ENCODE measurements at regions not wholly inside any gene's neighbourhood (a gene's known extent, or its start where the extent isn't known, plus 50 kb on each side); places are given as distances from the start of the nearest gene placed in this dataset.
"Not testable (repeated sequence)": the region's sequence is repeated elsewhere in the genome, so short reads cannot be mapped to it uniquely, and the experiment has no call there.

DNA sequence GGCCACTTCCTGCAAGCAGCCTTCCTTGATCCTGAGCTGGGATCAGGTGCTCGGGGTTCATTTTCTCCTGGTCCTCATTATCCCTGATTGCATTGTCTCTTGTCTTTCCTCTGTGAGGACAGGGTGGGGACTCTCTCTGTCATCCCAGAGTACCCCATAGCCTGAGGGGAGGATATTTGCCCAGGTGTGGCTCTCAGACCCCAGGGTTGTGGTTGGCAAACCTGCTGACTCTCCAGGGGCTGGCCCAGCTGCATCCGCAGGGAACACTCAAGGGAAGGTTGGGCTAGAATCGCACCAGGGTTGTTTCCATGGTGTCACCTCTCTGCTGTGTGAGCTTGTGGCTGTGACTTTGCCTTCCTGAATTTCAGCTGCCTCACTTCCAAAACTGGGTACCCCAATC is 276.8 kb upstream of the C1orf174 start:
- Histone ChIP-seq H3K4me3 (ENCODE audit: low read depth, low read length) (no peak overlapping the region), H3K4me1 (ENCODE audit: control insufficient read depth, insufficient read depth, low read length) (peaks cover 7% of the 10 kb centered on the region), H3K27me3 (ENCODE audit: control insufficient read depth, insufficient read depth, low read length) (0 out of 2 replicates have a peak, but pooled peaks cover 3% of the 10 kb centered on the region), H3K9me3 (ENCODE audit: control insufficient read depth, insufficient read depth, low read depth, low read length) (no peaks in the 10 kb centered on the region), H3K9ac (ENCODE audit: low read length) (no peak overlapping the region), H3K27ac (ENCODE audit: low read depth, low read length) (no peak overlapping the region), H3K36me3 (ENCODE audit: control insufficient read depth, insufficient read depth, low read length) (no peaks in the 10 kb centered on the region)

DNA sequence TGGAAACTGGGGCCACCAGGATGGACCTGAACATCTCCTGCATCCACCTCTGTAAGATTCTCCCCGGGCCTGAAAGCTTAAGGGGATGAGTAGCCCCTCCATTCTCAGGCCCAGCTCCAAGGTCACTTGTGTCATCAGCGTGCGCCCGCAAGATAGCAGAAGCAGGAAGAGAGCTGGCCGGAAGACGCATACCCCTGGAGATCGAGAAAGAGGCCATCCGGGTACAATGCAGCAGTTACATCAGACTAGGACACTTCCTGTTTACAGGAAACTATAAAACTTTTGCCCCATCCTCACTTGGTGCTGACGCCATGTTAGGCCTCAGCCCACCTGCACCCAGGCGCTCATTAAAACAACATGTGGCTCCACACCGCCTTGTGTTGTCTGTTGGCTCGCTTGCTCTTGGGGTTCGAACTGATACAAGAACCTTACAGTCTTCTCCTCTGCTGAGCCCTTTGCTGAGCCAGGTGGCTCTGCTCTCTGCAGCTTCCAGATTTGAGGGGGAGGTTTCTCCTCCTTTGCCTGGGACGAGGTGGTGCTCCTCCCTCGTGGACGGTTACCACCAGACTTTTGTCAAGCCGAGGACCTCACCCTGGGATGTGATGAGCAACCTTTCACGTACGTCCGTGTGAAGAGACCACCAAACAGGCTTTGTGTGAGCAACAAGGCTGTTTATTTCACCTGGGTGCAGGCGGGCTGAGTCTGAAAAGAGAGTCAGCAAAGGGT is 277.5 kb upstream of the C1orf174 start:
- Histone ChIP-seq H3K27me3 (ENCODE audit: control insufficient read depth, insufficient read depth, low read length) (no peaks in the 10 kb centered on the region), H3K9ac (ENCODE audit: low read length) (no peak overlapping the region), H3K4me1 (ENCODE audit: control insufficient read depth, insufficient read depth, low read length) (no peaks in the 10 kb centered on the region; the same call in 1 of the 2 replicates), H3K27ac (ENCODE audit: low read depth, low read length) (no peak overlapping the region), H3K36me3 (ENCODE audit: control insufficient read depth, insufficient read depth, low read length) (no peaks in the 10 kb centered on the region), H3K9me3 (ENCODE audit: control insufficient read depth, insufficient read depth, low read depth, low read length) (no peaks in the 10 kb centered on the region), H3K4me3 (ENCODE audit: low read depth, low read length) (no peak overlapping the region)

GRCh38 chr1:4178501-4179113 is 278.5 kb upstream of the C1orf174 start:
- Histone ChIP-seq H3K4me3 (ENCODE audit: low read depth, low read length) (no peak overlapping the region), H3K27me3 (ENCODE audit: control insufficient read depth, insufficient read depth, low read length) (no peaks in the 10 kb centered on the region), H3K9me3 (ENCODE audit: control insufficient read depth, insufficient read depth, low read depth, low read length) (no peaks in the 10 kb centered on the region), H3K4me1 (ENCODE audit: control insufficient read depth, insufficient read depth, low read length) (no peaks in the 10 kb centered on the region; the same call in 1 of the 2 replicates), H3K36me3 (ENCODE audit: control insufficient read depth, insufficient read depth, low read length) (no peaks in the 10 kb centered on the region), H3K27ac (ENCODE audit: low read depth, low read length) (no peak overlapping the region), H3K9ac (ENCODE audit: low read length) (no peak overlapping the region)

- Histone ChIP-seq H3K27me3 (ENCODE audit: control insufficient read depth, insufficient read depth, low read length) (no peaks in the 10 kb centered on the region), H3K4me3 (ENCODE audit: low read depth, low read length) (no peak overlapping the region), H3K27ac (ENCODE audit: low read depth, low read length) (no peak overlapping the region), H3K9me3 (ENCODE audit: control insufficient read depth, insufficient read depth, low read depth, low read length) (no peaks in the 10 kb centered on the region), H3K4me1 (ENCODE audit: control insufficient read depth, insufficient read depth, low read length) (no peaks in the 10 kb centered on the region), H3K9ac (ENCODE audit: low read length) (no peak overlapping the region), H3K36me3 (ENCODE audit: control insufficient read depth, insufficient read depth, low read length) (no peaks in the 10 kb centered on the region)
Measured at GRCh38 chr1:4179914-4180735, 280.1 kb upstream of the C1orf174 start.

DNA sequence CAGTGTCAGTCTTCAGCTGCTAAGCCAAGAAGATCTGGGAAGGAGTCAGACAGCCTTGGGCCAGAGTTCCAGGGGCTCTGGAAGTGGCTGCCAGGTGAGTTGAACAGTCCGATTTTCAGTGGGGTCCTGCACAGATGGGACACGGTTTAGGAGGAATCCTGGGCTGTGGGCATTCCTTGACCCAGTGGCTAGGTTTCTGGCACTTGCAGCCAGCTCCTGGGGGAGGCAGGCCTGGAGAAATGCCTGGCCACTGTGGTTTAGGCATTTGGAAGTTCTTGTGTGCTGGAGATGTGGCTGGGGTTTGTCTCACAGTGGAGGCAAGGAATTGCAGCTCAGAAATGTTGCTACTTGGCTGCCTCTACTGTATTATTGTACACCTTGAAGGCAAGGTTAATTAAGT is 286.4 kb upstream of the C1orf174 start:
- not testable (repeated sequence) for H3K4me3 ChIP-seq (ENCODE audit: low read depth, low read length); H3K27me3 ChIP-seq (ENCODE audit: control insufficient read depth, insufficient read depth, low read length); H3K4me1 ChIP-seq (ENCODE audit: control insufficient read depth, insufficient read depth, low read length); H3K27ac ChIP-seq (ENCODE audit: low read depth, low read length); H3K36me3 ChIP-seq (ENCODE audit: control insufficient read depth, insufficient read depth, low read length); H3K9me3 ChIP-seq (ENCODE audit: control insufficient read depth, insufficient read depth, low read depth, low read length); H3K9ac ChIP-seq (ENCODE audit: low read length)

DNA sequence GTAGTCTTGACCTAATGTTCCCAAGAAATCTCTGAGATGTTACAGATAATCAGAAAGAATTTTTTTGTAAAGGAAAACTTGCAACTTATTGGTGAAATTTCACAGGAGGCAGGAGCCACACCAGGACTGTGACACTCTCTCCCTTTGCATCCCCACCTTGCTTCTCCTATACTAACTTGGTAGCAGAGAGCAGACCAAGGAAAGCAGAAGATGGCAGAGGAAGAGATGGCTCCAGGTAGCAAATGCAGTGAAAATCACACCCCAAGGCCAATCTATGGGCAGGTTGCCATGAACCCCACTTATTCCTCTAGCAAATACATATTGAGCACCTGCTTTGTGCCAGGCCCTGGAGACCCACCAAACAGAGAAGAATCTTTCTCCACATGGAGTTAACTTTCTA is 303.4 kb upstream of the C1orf174 start:
- peaks cover 43% of the 10 kb centered on the region for H3K9me3 ChIP-seq (ENCODE audit: control insufficient read depth, insufficient read depth, low read depth, low read length)

GRCh38 chr1:4207183-4207582 is 307.1 kb upstream of the C1orf174 start:
- Histone ChIP-seq H3K4me3 (ENCODE audit: low read depth, low read length) (no peak overlapping the region), H3K4me1 (ENCODE audit: control insufficient read depth, insufficient read depth, low read length) (no peaks in the 10 kb centered on the region), H3K9ac (ENCODE audit: low read length) (no peak overlapping the region), H3K27ac (ENCODE audit: low read depth, low read length) (no peak overlapping the region), H3K27me3 (ENCODE audit: control insufficient read depth, insufficient read depth, low read length) (no peaks in the 10 kb centered on the region), H3K36me3 (ENCODE audit: control insufficient read depth, insufficient read depth, low read length) (no peaks in the 10 kb centered on the region), H3K9me3 (ENCODE audit: control insufficient read depth, insufficient read depth, low read depth, low read length) (peaks cover 40% of the 10 kb centered on the region)

More for the DNA sequence above, 303.4 kb upstream of the C1orf174 start:
- no peaks in the 10 kb centered on the region for H3K36me3 ChIP-seq (ENCODE audit: control insufficient read depth, insufficient read depth, low read length)
- H3K27me3 ChIP-seq (ENCODE audit: control insufficient read depth, insufficient read depth, low read length): no peaks in the 10 kb centered on the region
- H3K27ac ChIP-seq (ENCODE audit: low read depth, low read length): no peak overlapping the region
- H3K9ac ChIP-seq (ENCODE audit: low read length): no peak overlapping the region
- H3K4me1 ChIP-seq (ENCODE audit: control insufficient read depth, insufficient read depth, low read length): no peaks in the 10 kb centered on the region
- H3K4me3 ChIP-seq (ENCODE audit: low read depth, low read length): no peak overlapping the region

- Histone ChIP-seq H3K36me3 (ENCODE audit: control insufficient read depth, insufficient read depth, low read length) (no peaks in the 10 kb centered on the region), H3K4me3 (ENCODE audit: low read depth, low read length) (no peak overlapping the region), H3K27me3 (ENCODE audit: control insufficient read depth, insufficient read depth, low read length) (no peaks in the 10 kb centered on the region), H3K9ac (ENCODE audit: low read length) (no peak overlapping the region), H3K4me1 (ENCODE audit: control insufficient read depth, insufficient read depth, low read length) (no peaks in the 10 kb centered on the region), H3K9me3 (ENCODE audit: control insufficient read depth, insufficient read depth, low read depth, low read length) (peaks cover 34% of the 10 kb centered on the region), H3K27ac (ENCODE audit: low read depth, low read length) (no peak overlapping the region)
Measured at GRCh38 chr1:4207842-4208692, 308.0 kb upstream of the C1orf174 start.

GRCh38 chr1:4210043-4210442 is 310.0 kb upstream of the C1orf174 start:
- no peak overlapping the region for H3K9ac ChIP-seq (ENCODE audit: low read length)
- 0 out of 2 replicates have a peak, but pooled peaks cover 7% of the 10 kb centered on the region for H3K4me1 ChIP-seq (ENCODE audit: control insufficient read depth, insufficient read depth, low read length)
- no peaks in the 10 kb centered on the region for H3K36me3 ChIP-seq (ENCODE audit: control insufficient read depth, insufficient read depth, low read length)
- H3K27ac ChIP-seq (ENCODE audit: low read depth, low read length): no peak overlapping the region
- peaks cover 23% of the 10 kb centered on the region for H3K9me3 ChIP-seq (ENCODE audit: control insufficient read depth, insufficient read depth, low read depth, low read length)
- H3K4me3 ChIP-seq (ENCODE audit: low read depth, low read length): no peak overlapping the region
- H3K27me3 ChIP-seq (ENCODE audit: control insufficient read depth, insufficient read depth, low read length): peaks cover 1% of the 10 kb centered on the region; the same call in 1 of the 2 replicates

GRCh38 chr1:4212796-4213195 is 312.7 kb upstream of the C1orf174 start:
- Histone ChIP-seq H3K27ac (ENCODE audit: low read depth, low read length) (no peak overlapping the region), H3K4me3 (ENCODE audit: low read depth, low read length) (no peak overlapping the region), H3K9ac (ENCODE audit: low read length) (no peak overlapping the region), H3K36me3 (ENCODE audit: control insufficient read depth, insufficient read depth, low read length) (no peaks in the 10 kb centered on the region), H3K9me3 (ENCODE audit: control insufficient read depth, insufficient read depth, low read depth, low read length) (peaks cover 10% of the 10 kb centered on the region; the same call in 1 of the 2 replicates), H3K4me1 (ENCODE audit: control insufficient read depth, insufficient read depth, low read length) (0 out of 2 replicates have a peak, but pooled peaks cover 7% of the 10 kb centered on the region), H3K27me3 (ENCODE audit: control insufficient read depth, insufficient read depth, low read length) (peaks cover 8% of the 10 kb centered on the region)

Data from HUES6 (cell line).